GM12892 (cell line): ENCODE measurements at regions not wholly inside any gene's neighbourhood (a gene's known extent, or its start where the extent isn't known, plus 50 kb on each side); places are given as distances from the start of the nearest gene placed in this dataset.

ENCODE experiments used
- POLR2A ChIP-seq: IDR thresholded peaks from 2 replicates; pipeline ENCODE4 v1.6.1; 2011; ENCODE audit warnings: low read depth, low read length, control low read depth
- POLR2AphosphoS5 ChIP-seq: IDR thresholded peaks from 2 replicates; pipeline ENCODE4 v1.6.1; 2011; ENCODE audit warnings: low read depth, low read length, control low read depth
- TAF1 ChIP-seq: IDR thresholded peaks from 2 replicates; pipeline ENCODE4 v1.6.1; 2011; ENCODE audit warnings: low read depth, mild to moderate bottlenecking, control low read depth, low read length, borderline replicate concordance

DNA sequence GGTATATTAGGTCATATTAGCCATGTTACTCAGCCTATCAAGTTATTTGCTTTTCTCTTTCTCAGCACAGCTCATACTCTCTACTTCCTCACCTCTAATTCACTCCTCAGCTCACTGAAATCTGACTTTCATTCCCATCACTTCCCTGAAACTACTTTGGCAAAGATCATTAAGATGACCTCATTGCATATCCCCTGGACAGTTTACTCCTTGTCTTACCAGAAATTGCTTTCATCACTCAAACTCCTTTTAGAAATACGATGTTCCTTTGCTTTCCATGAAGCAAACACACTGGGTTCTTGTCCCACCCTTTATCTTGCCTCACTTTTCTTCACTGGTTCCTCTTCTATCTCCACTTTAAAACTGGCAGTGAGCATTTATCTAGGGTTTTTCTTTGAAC is 354.4 kb downstream of the TUSC7 start:
- no peak for TF ChIP-seq POLR2AphosphoS5
- TF ChIP-seq POLR2A: no peak
- no peak for TF ChIP-seq TAF1
